ENCODE measurements at regions not wholly inside any gene's neighbourhood (a gene's known extent, or its start where the extent isn't known, plus 50 kb on each side); places are given as distances from the start of the nearest gene placed in this dataset.

GRCh38 chr3:24740326-24740725 is 245.7 kb upstream of the THRB start:
- Histone ChIP-seq H3K27ac (ENCODE audit: low read length) (no peak overlapping the region), H4K20me1 (ENCODE audit: insufficient read depth, low read length) (no peaks in the 10 kb centered on the region), H3K27me3 (replicated peaks; ENCODE audit: insufficient read depth, low read length) (no peaks in the 10 kb centered on the region), H3K4me1 (ENCODE audit: low read length) (no peaks in the 10 kb centered on the region), H3K79me2 (ENCODE audit: low read length) (no peaks in the 10 kb centered on the region), H2AFZ (ENCODE audit: low read length) (no peak overlapping the region), H3K4me2 (ENCODE audit: low read depth, low read length) (no peak overlapping the region), H3F3A (ENCODE audit: insufficient read depth, low read length) (no peaks in the 10 kb centered on the region), H3K4me3 (ENCODE audit: low read length) (no peak overlapping the region), H3K36me3 (replicated peaks; ENCODE audit: insufficient read depth, low read length) (no peaks in the 10 kb centered on the region), H3K9me3 (replicated peaks; ENCODE audit: insufficient read depth, low read length) (no peaks in the 10 kb centered on the region; the same call in 1 of the 2 replicates), H3K9me2 (replicated peaks; ENCODE audit: insufficient read depth, low read length) (no peaks in the 10 kb centered on the region), H3K9ac (ENCODE audit: low read length) (no peak overlapping the region)
- TF ChIP-seq CTCF (IDR thresholded peaks at IDR 0.05; ENCODE audit: low read length) (no peak), EZH2phosphoT487 (IDR thresholded peaks at IDR 0.05; ENCODE audit: low read length) (no peak), EZH2 (optimal IDR thresholded peaks at IDR 0.05; ENCODE audit: low read depth, low read length) (no peak)
- DNase-seq: no peak

GRCh38 chr3:24741506-24741905 is 246.9 kb upstream of the THRB start:
- Histone ChIP-seq H3K9me2 (replicated peaks; ENCODE audit: insufficient read depth, low read length) (no peaks in the 10 kb centered on the region), H3K27ac (ENCODE audit: low read length) (no peak overlapping the region), H4K20me1 (ENCODE audit: insufficient read depth, low read length) (no peaks in the 10 kb centered on the region), H3K9ac (ENCODE audit: low read length) (no peak overlapping the region), H2AFZ (ENCODE audit: low read length) (no peak overlapping the region), H3K79me2 (ENCODE audit: low read length) (no peaks in the 10 kb centered on the region), H3K36me3 (replicated peaks; ENCODE audit: insufficient read depth, low read length) (no peaks in the 10 kb centered on the region), H3F3A (ENCODE audit: insufficient read depth, low read length) (no peaks in the 10 kb centered on the region), H3K27me3 (replicated peaks; ENCODE audit: insufficient read depth, low read length) (no peaks in the 10 kb centered on the region), H3K9me3 (replicated peaks; ENCODE audit: insufficient read depth, low read length) (no peaks in the 10 kb centered on the region; the same call in 1 of the 2 replicates), H3K4me1 (ENCODE audit: low read length) (no peaks in the 10 kb centered on the region), H3K4me3 (ENCODE audit: low read length) (no peak overlapping the region), H3K4me2 (ENCODE audit: low read depth, low read length) (no peak overlapping the region)
- DNase-seq: no peak
- TF ChIP-seq CTCF (IDR thresholded peaks at IDR 0.05; ENCODE audit: low read length) (no peak), EZH2 (optimal IDR thresholded peaks at IDR 0.05; ENCODE audit: low read depth, low read length) (no peak), EZH2phosphoT487 (IDR thresholded peaks at IDR 0.05; ENCODE audit: low read length) (no peak)

- H3F3A ChIP-seq (ENCODE audit: insufficient read depth, low read length): no peaks in the 10 kb centered on the region
- H3K9me2 ChIP-seq (replicated peaks; ENCODE audit: insufficient read depth, low read length): no peaks in the 10 kb centered on the region
- DNase-seq: no peak
- no peak overlapping the region for H3K9ac ChIP-seq (ENCODE audit: low read length)
- H3K36me3 ChIP-seq (replicated peaks; ENCODE audit: insufficient read depth, low read length): no peaks in the 10 kb centered on the region
- no peaks in the 10 kb centered on the region for H4K20me1 ChIP-seq (ENCODE audit: insufficient read depth, low read length)
- no peaks in the 10 kb centered on the region for H3K9me3 ChIP-seq (replicated peaks; ENCODE audit: insufficient read depth, low read length)
- no peaks in the 10 kb centered on the region for H3K79me2 ChIP-seq (ENCODE audit: low read length)
- no peak overlapping the region for H3K27ac ChIP-seq (ENCODE audit: low read length)
- H3K4me1 ChIP-seq (ENCODE audit: low read length): no peaks in the 10 kb centered on the region
- H2AFZ ChIP-seq (ENCODE audit: low read length): no peak overlapping the region
- H3K27me3 ChIP-seq (replicated peaks; ENCODE audit: insufficient read depth, low read length): no peaks in the 10 kb centered on the region
- H3K4me3 ChIP-seq (ENCODE audit: low read length): no peak overlapping the region
- H3K4me2 ChIP-seq (ENCODE audit: low read depth, low read length): no peak overlapping the region
- TF ChIP-seq EZH2 (optimal IDR thresholded peaks at IDR 0.05; ENCODE audit: low read depth, low read length) (no peak), CTCF (IDR thresholded peaks at IDR 0.05; ENCODE audit: low read length) (no peak), EZH2phosphoT487 (IDR thresholded peaks at IDR 0.05; ENCODE audit: low read length) (no peak)
Observed at GRCh38 chr3:24748520-24748919, 253.9 kb upstream of the THRB start.
